B cell (primary cell): ENCODE measurements at regions not wholly inside any gene's neighbourhood (a gene's known extent, or its start where the extent isn't known, plus 50 kb on each side); places are given as distances from the start of the nearest gene placed in this dataset.

ENCODE experiments used
- ATAC-seq: fragments of 200-7000 bp; cut with Tn5 transposase; one replicate; pipeline ENCODE4 v1.10.0; 2021; ENCODE audit warnings: low read depth, mild to moderate bottlenecking, moderate number of reproducible peaks, moderate library complexity
- CTCF ChIA-PET: fragments of 350-600 bp; sonication (Branson Sonifier 250); formaldehyde crosslinking; loops from one replicate; lab custom pipeline; 2021; ENCODE audit warnings: antibody characterized with exemption, inconsistent platforms; lab: Charles Lee
- POLR2A ChIA-PET: fragments of 350-600 bp; sonication (Branson Sonifier 250); formaldehyde crosslinking; loops from one replicate; lab custom pipeline; 2021; ENCODE audit warnings: antibody characterized with exemption; lab: Charles Lee
- DNase-seq: peaks from one replicate; pipeline ENCODE4 v3.0.0; 2013
- H2AFZ ChIP-seq: 2 replicates; pipeline ENCODE4 v1.6.1; 2012; ENCODE audit warnings: mild to moderate bottlenecking, low read depth, low read length; ENCODE audit not compliant: insufficient read depth, poor library complexity, severe bottlenecking
- H3K27ac ChIP-seq, 2 donors: 1 replicate in 1 of 2; 2 replicates in 1 of 2; pipeline ENCODE4 v1.5.1; 2012 to 2013; ENCODE audit warnings: low read length in 2 of 2, mild to moderate bottlenecking in 2 of 2, moderate library complexity in 1 of 2
- H3K27me3 ChIP-seq, 4 experiments: fragments of 200-600 bp in 1 of 4; sonication (generic) in 1 of 4; replicated peaks in 1 of 4; 1 replicate in 2 of 4; 2 replicates in 2 of 4; pipeline versions ENCODE4 v1.6.1 to v1.7.0; 2013 to 2016; ENCODE audit warnings: low read length in 3 of 4, mild to moderate bottlenecking in 2 of 4, mixed read lengths in 1 of 4, moderate library complexity in 1 of 4; ENCODE audit not compliant: insufficient read depth in 4 of 4, control insufficient read depth in 3 of 4; ENCODE audit errors: control extremely low read depth in 1 of 4
- H3K36me3 ChIP-seq, 2 experiments: replicated peaks in 1 of 2; 1 replicate in 1 of 2; 2 replicates in 1 of 2; pipeline versions ENCODE4 v1.6.1 to v1.7.1; 2013; ENCODE audit warnings: low read length in 1 of 2; ENCODE audit not compliant: insufficient read depth in 2 of 2, control insufficient read depth in 1 of 2; ENCODE audit errors: control extremely low read depth in 1 of 2, extremely low read depth in 1 of 2
- H3K4me1 ChIP-seq, 2 donors: fragments of 200-600 bp in 1 of 2; sonication (generic) in 1 of 2; 1 replicate in 1 of 2; 2 replicates in 1 of 2; pipeline versions ENCODE4 v1.5.1 to v1.6.1; 2013 to 2017; ENCODE audit warnings: low read length in 2 of 2; ENCODE audit not compliant: control insufficient read depth in 2 of 2, insufficient read depth in 2 of 2
- H3K4me2 ChIP-seq: replicated peaks from 2 replicates; pipeline ENCODE3; 2012; ENCODE audit warnings: mild to moderate bottlenecking, low read depth, low read length; ENCODE audit not compliant: poor library complexity, severe bottlenecking
- H3K4me3 ChIP-seq, 5 experiments: fragments of 200-600 bp in 1 of 5; sonication (generic) in 1 of 5; 1 replicate in 3 of 5; 2 replicates in 2 of 5; pipeline versions ENCODE4 v1.5.1 to v1.7.0; 2011 to 2016; ENCODE audit warnings: low read length in 4 of 5, mild to moderate bottlenecking in 4 of 5, low read depth in 2 of 5, control low read depth in 1 of 5, moderate library complexity in 1 of 5; ENCODE audit not compliant: insufficient read depth in 1 of 5; ENCODE audit errors: control extremely low read depth in 1 of 5, extremely low read depth in 1 of 5
- H3K79me2 ChIP-seq: fragments of 200-600 bp; sonication (generic); one replicate; pipeline ENCODE4 v1.6.0; 2016; ENCODE audit warnings: low read length; ENCODE audit not compliant: control insufficient read depth, insufficient read depth
- H3K9ac ChIP-seq: fragments of 200-600 bp; sonication (generic); 2 replicates; pipeline ENCODE4 v1.6.1; 2017; ENCODE audit warnings: mild to moderate bottlenecking, low read length, moderate library complexity
- H3K9me3 ChIP-seq, 3 donors: one replicate each; pipeline versions ENCODE4 v1.6.1 to v1.7.1; 2013; ENCODE audit warnings: low read length in 2 of 3; ENCODE audit not compliant: control insufficient read depth in 2 of 3, insufficient read depth in 1 of 3; ENCODE audit errors: control extremely low read depth in 1 of 3
- H4K20me1 ChIP-seq: 2 replicates; pipeline ENCODE4 v1.6.0; 2012; ENCODE audit warnings: mild to moderate bottlenecking, low read length; ENCODE audit not compliant: insufficient read depth, control insufficient read depth, poor library complexity, severe bottlenecking
- H3K27ac Mint-ChIP-seq: one replicate; pipeline ENCODE4 v1.8.0; 2021; ENCODE audit warnings: mixed read lengths
- H3K27me3 Mint-ChIP-seq: one replicate; pipeline ENCODE4 v1.8.0; 2021; ENCODE audit warnings: mixed read lengths
- H3K4me1 Mint-ChIP-seq: one replicate; pipeline ENCODE4 v1.8.0; 2021; ENCODE audit warnings: mixed read lengths
- H3K4me3 Mint-ChIP-seq: one replicate; pipeline ENCODE4 v1.8.0; 2021; ENCODE audit warnings: mixed read lengths
- H3K9me3 Mint-ChIP-seq: one replicate; pipeline ENCODE4 v1.8.0; 2022; ENCODE audit warnings: mixed read lengths; ENCODE audit not compliant: insufficient read depth
- CTCF ChIP-seq: fragments of 200-600 bp; IDR thresholded peaks from one replicate; pipeline ENCODE4 v1.8.0; 2022; ENCODE audit warnings: antibody characterized with exemption, mild to moderate bottlenecking
- EZH2 ChIP-seq: IDR thresholded peaks from 2 replicates; pipeline ENCODE4 v1.6.1; 2012; ENCODE audit warnings: borderline replicate concordance, low read depth, mild to moderate bottlenecking, moderate library complexity, low read length; ENCODE audit not compliant: insufficient read depth, poor library complexity, severe bottlenecking
- WGBS: methylation state at CpG from one replicate; pipeline ENCODE4 v1.1.5; 2013; ENCODE audit warnings: missing lambda C conversion rate; ENCODE audit not compliant: insufficient coverage; 5-methylcytosine and 5-hydroxymethylcytosine counted together
- intact Hi-C: fragments of 100-400 bp; cut with micrococcal nuclease; formaldehyde crosslinking; loops from one replicate; pipeline ENCODE4 v1.10.0; 2022

- peaks cover 0 to 3% (median 0%) of the 10 kb centered on the region in 4 experiments for H3K27me3 ChIP-seq
- ATAC-seq: no peak
- ChIA-PET CTCF (interaction anchor here (0.6 to 1.8 kb wide), 3 partner anchors 10 to 293 kb away, joined by 3 read pairs; no protein-coding TSS in a partner anchor), POLR2A (no interaction called here)
- H3K4me3 ChIP-seq: no peak overlapping the region
- H3K79me2 ChIP-seq: no peaks in the 10 kb centered on the region
- no peak overlapping the region for H3K27ac ChIP-seq
- Mint-ChIP-seq H3K9me3 (peaks cover 6% of the 10 kb centered on the region), H3K4me3 (no peak overlapping the region), H3K27ac (no peak overlapping the region), H3K27me3 (no peaks in the 10 kb centered on the region), H3K4me1 (peaks cover 2% of the 10 kb centered on the region)
- no peak overlapping the region for H2AFZ ChIP-seq
- H4K20me1 ChIP-seq: no peaks in the 10 kb centered on the region
- H3K4me1 ChIP-seq: no peaks in the 10 kb centered on the region
- no peak for DNase-seq
- intact Hi-C loops: loop anchor here (10.0 kb wide), 1 partner anchor 607 kb away; no protein-coding TSS in a partner anchor
- H3K9me3 ChIP-seq: peaks cover 0 to 16% (median 14%) of the 10 kb centered on the region in 3 donors
- no peak overlapping the region for H3K4me2 ChIP-seq
- WGBS: over 99% methylated on average over 6 of the region's 9 CpGs
- H3K36me3 ChIP-seq: no peaks in the 10 kb centered on the region
- H3K9ac ChIP-seq: no peak overlapping the region
- no peak for TF ChIP-seq CTCF
- TF ChIP-seq EZH2: no peak
Measured at GRCh38 chr18:57887543-57888383, 84.6 kb upstream of the ATP8B1 start.

GRCh38 chr18:57885931-57886330 is 82.8 kb upstream of the ATP8B1 start:
- Mint-ChIP-seq H3K4me3 (no peak overlapping the region), H3K27me3 (no peaks in the 10 kb centered on the region), H3K27ac (no peak overlapping the region), H3K4me1 (peaks cover 4% of the 10 kb centered on the region), H3K9me3 (peaks cover 6% of the 10 kb centered on the region)
- Histone ChIP-seq H3K9ac (no peak overlapping the region), H3K27ac (no peak overlapping the region), H3K4me1 (peaks cover 0 to 3% of the 10 kb centered on the region in 2 donors), H4K20me1 (no peaks in the 10 kb centered on the region), H3K79me2 (no peaks in the 10 kb centered on the region), H3K27me3 (peaks cover 0 to 3% (median 0%) of the 10 kb centered on the region in 4 experiments), H3K4me2 (no peak overlapping the region), H3K9me3 (peaks cover 0 to 14% (median 13%) of the 10 kb centered on the region in 3 donors), H3K4me3 (no peak overlapping the region), H3K36me3 (no peaks in the 10 kb centered on the region), H2AFZ (no peak overlapping the region)
- ChIA-PET POLR2A (no interaction called here), CTCF (interaction anchor here (0.8 to 1.6 kb wide), 3 partner anchors 157 to 249 kb away, joined by 3 read pairs; no protein-coding TSS in a partner anchor)
- intact Hi-C loops: loop anchor here (10.0 kb wide), 1 partner anchor 609 kb away; no protein-coding TSS in a partner anchor
- TF ChIP-seq EZH2: no peak
- TF ChIP-seq CTCF: no peak
- ATAC-seq (no peak), DNase-seq (no peak)
- no CpG with 5 or more reads among the region's 1 CpG for WGBS
